ENCODE measurements at regions not wholly inside any gene's neighbourhood (a gene's known extent, or its start where the extent isn't known, plus 50 kb on each side); places are given as distances from the start of the nearest gene placed in this dataset.

GRCh38 chr6:137631323-137631722, 137.1 kb upstream of the OLIG3 start:
- FAIRE-seq (peak; percentile 60), DNase-seq (ENCODE audit: low read depth in 1 of 2, low spot score in 2 of 2) (peak in 1 of 2 experiments; percentile 13)
- no peaks in the 10 kb centered on the region for H3K27me3 ChIP-seq (replicated peaks in 1 of 4; ENCODE audit: control insufficient read depth in 3 of 4, extremely low read depth in 1 of 4, insufficient read depth in 3 of 4, low read length in 3 of 4)
- no peak overlapping the region for H3K4me3 ChIP-seq (ENCODE audit: extremely low read depth in 1 of 4, insufficient read depth in 2 of 4, low read depth in 3 of 4, low read length in 4 of 4)
- ChIA-PET POLR2A (ENCODE audit: partially characterized antibody) (no interaction called here), CTCF (ENCODE audit: partially characterized antibody) (interaction anchor here (1.0 to 9.6 kb wide), 7 partner anchors 9 to 288 kb away, joined by 3 to 51 read pairs (median 4); no protein-coding TSS in a partner anchor)
- no peak overlapping the region for H2AK5ac ChIP-seq (ENCODE audit: low read depth, low read length)
- H3K4ac ChIP-seq (replicated peaks; ENCODE audit: insufficient read length, low read depth, low read length) = no peak overlapping the region
- H4K20me1 ChIP-seq (replicated peaks in 1 of 2; ENCODE audit: control insufficient read depth in 1 of 2, insufficient read depth in 2 of 2, low read length in 2 of 2) = no peaks in the 10 kb centered on the region
- no peak overlapping the region for H3K56ac ChIP-seq (replicated peaks; ENCODE audit: insufficient read length, low read depth, low read length)
- H2AFZ ChIP-seq (ENCODE audit: low read length) = no peak overlapping the region
- H3K23me2 ChIP-seq (ENCODE audit: low read depth, low read length) = no peaks in the 10 kb centered on the region
- H3K9ac ChIP-seq (replicated peaks in 1 of 4; ENCODE audit: extremely low read depth in 1 of 4, low read depth in 3 of 4, low read length in 3 of 4) = no peak overlapping the region
- no peak overlapping the region for H3K14ac ChIP-seq (ENCODE audit: insufficient read length)
- no peak overlapping the region for H2BK5ac ChIP-seq (ENCODE audit: low read depth, low read length)
- no peak overlapping the region for H4K91ac ChIP-seq (replicated peaks; ENCODE audit: insufficient read length, low read length)
- no peak overlapping the region for H4K5ac ChIP-seq (ENCODE audit: insufficient read length, low read depth, low read length)
- no peaks in the 10 kb centered on the region for H3K79me1 ChIP-seq (ENCODE audit: low read depth, low read length)
- H3K9me3 ChIP-seq (ENCODE audit: insufficient read depth in 2 of 2, low read depth in 1 of 2, low read length in 1 of 2) = no peaks in the 10 kb centered on the region; a peak in 1 of 4 replicates
- no peak overlapping the region for H2BK120ac ChIP-seq (replicated peaks; ENCODE audit: low read depth, low read length)
- H3K4me1 ChIP-seq (replicated peaks in 1 of 4; ENCODE audit: control insufficient read depth in 3 of 4, insufficient read depth in 4 of 4, low read length in 3 of 4) = no peaks in the 10 kb centered on the region; a peak in 2 of 7 replicates
- H3K4me2 ChIP-seq (ENCODE audit: insufficient read depth in 1 of 2, low read depth in 2 of 2, low read length in 2 of 2) = no peak overlapping the region; a peak in 1 of 4 replicates
- no peak overlapping the region for H2BK15ac ChIP-seq (ENCODE audit: low read length)
- H2BK20ac ChIP-seq (ENCODE audit: low read length) = no peak overlapping the region
- H3K27ac ChIP-seq (ENCODE audit: low read depth, low read length) = no peak overlapping the region
- no peak overlapping the region for H2BK12ac ChIP-seq (ENCODE audit: low read depth, low read length)
- H3K79me2 ChIP-seq (ENCODE audit: control insufficient read depth in 1 of 2, insufficient read depth in 2 of 2, low read length in 2 of 2) = no peaks in the 10 kb centered on the region
- H3K36me3 ChIP-seq (ENCODE audit: control insufficient read depth in 2 of 4, insufficient read depth in 4 of 4, low read length in 3 of 4) = no peaks in the 10 kb centered on the region
- no peak overlapping the region for H3K23ac ChIP-seq (ENCODE audit: insufficient read length)
- peak; percentile 64 for TF ChIP-seq SRF (IDR thresholded peaks at IDR 0.05; ENCODE audit: low read depth, low read length)
- TF ChIP-seq ATF2 (IDR thresholded peaks at IDR 0.05; ENCODE audit: low read length) = no peak
- H3K18ac ChIP-seq (ENCODE audit: extremely low read depth, low read length) = no peak overlapping the region
- no peak overlapping the region for H4K8ac ChIP-seq (ENCODE audit: extremely low read depth, insufficient read depth, low read length)
- 53% methylated on average over 2 of the region's 2 CpGs; no CpG with 5 or more reads in 1 of the 2 experiments for WGBS, 2 experiments (ENCODE audit: extremely low coverage in 1 of 2, insufficient coverage in 1 of 2, insufficient read length in 1 of 2, insufficient replicate concordance in 2 of 2, low coverage in 1 of 2, low lambda C conversion rate in 2 of 2, missing lambda C conversion rate in 1 of 2)

Measured in H1 (cell line).